ENCODE measurements at regions not wholly inside any gene's neighbourhood (a gene's known extent, or its start where the extent isn't known, plus 50 kb on each side); places are given as distances from the start of the nearest gene placed in this dataset.

- TF ChIP-seq CTCF (IDR thresholded peaks at IDR 0.05): no peak
- no peak for TF ChIP-seq EZH2 (IDR thresholded peaks at IDR 0.05; ENCODE audit: borderline replicate concordance, insufficient read depth, low read depth, low read length, poor library complexity, severe bottlenecking)
Observed at GRCh38 chr1:64325856-64326255, 122.4 kb downstream of the UBE2U start.
